HuH-7 (cell line): ENCODE measurements at regions not wholly inside any gene's neighbourhood (a gene's known extent, or its start where the extent isn't known, plus 50 kb on each side); places are given as distances from the start of the nearest gene placed in this dataset.

Experiments
- DNase-seq: peaks from one replicate; pipeline ENCODE4 v3.0.0; 2011; ENCODE audit warnings: low spot score

DNA sequence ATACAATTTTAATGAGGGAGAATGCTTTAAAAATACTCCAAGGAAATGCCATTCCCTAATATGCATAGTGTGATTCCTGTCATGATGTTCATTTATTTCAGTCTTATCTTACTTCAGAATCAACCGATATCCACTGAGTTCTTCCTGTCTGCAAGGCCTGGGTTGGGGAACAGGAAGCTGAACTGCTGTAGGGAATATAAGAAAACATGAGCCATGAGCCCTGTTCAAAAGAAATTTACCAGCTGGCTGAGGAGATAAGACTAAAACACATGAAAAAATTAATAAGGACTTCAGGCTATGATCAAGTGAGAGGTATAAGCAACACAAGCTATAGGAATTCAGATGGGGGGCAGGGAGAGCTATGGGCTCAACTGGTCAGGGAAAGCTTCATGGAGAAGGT, 184.7 kb downstream of the PLPP4 start:
- DNase-seq: no peak

DNA sequence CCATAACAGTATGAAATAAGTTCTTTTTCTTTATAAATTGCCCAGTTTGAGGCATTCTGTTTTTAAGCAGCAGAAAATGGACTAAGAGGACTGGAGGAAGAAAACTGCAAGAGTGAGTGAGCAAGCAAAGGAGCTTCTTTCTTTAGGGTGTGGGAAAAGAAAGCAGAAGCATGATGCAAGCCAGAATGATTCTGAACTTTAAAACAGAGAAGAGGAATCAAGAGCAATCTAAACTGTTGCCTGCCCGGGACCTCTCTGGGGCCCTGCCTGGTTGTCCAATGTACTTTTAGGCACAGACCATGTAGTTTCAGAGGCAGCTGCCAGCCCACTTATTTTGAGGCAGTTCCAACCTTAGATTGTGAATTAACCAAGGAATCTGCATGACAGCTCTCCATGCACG, 186.3 kb downstream of the PLPP4 start:
- DNase-seq: no peak

DNA sequence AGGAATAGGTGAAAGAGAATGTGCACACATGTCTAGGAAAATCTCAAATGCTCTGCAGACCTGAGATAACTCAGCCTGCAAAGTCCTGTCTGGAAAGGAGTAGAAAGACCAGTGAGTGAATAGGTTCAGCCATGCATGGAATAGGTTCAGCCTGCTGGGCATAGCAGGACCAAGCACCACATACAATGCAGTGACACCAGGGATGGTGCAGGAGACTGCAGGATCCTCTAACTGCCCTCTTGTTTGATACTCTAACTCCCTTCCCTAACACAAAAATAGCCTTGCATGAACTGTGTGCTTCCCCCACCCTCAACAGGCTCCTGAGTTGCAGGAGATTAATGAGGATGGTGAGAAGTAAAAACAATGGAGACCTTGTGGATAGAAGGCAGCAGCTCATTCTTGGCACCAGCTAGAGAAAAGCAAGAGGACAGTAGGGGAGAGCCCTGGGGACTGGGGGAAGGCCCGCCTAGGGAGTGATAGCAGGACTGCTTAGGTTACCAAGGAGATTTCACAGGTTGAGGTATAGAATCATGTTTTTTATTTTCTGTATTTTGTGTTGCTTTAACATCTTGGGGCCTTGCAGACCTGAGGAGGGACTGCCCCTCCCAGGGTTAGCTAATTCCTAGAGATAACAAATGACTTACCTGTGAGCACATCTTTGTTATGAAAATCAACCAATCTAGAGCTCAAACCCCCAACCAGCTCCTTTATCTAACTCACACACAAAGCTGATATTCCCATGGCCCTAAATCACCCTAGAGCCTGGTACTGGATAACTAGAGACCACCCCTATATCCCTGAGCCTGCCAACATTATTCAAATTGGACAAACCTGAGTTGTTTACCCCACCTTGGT, 187.8 kb downstream of the PLPP4 start:
- no peak for DNase-seq

DNA sequence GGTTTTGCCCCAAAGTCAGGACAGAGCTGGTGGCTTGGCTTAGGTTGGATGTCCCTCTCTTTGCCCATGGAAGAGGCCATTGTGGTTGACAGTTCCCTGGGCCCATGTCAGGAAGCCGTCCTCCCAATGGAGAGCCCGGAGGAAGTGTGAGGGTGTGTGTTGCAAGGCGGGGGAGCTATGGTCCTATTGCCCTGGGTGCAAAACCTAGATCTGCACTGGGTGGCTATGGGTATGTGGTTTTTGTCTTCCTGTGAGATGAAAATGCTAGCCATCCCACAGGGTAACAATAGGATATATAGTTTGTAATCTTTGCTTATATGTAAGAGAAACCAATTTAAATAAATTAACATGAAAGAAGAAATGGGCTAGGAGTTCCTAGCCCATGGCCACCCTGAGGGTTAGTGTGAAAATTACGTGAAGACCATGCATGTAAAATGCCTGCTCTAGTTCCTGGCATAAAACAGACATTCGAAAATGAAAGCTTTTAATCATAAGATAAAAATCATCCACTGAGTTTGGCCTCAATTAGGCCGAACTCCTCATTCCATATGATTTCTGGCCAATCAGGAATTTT, 189.2 kb downstream of the PLPP4 start:
- no peak for DNase-seq

DNA sequence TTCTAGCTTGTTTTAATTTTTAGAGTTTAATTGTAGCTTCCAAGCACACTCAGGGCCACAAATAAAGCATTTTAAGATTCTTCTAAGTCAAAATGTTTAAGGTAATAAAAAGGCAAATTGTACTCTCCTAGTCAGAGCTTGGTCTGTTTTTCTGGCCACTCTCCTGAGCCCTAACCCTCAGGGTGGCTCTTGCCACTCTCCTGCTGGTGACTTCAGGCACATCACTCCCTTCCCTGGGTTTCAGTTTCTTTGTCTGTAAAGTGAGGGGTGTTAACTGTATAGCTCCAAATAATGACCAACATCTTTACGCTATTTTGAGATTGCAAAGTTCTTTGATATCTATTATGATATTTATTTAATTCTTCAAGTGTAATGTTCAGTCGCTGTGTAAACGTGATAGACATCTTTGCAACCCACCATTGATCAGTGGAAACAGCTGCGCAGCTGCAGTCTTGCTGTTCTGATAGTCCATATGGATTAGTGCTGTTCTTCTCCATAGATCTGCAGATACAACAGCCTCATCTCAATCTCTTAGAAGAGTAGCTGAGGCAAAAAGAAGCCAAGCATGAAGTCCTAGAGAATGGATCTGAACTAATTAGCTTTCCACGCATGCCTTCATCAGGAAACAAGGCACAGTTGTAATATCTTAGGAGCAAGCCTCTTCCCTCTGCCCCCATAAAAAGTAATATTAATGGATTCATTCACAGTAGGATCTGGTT, 189.9 kb downstream of the PLPP4 start:
- no peak for DNase-seq

DNA sequence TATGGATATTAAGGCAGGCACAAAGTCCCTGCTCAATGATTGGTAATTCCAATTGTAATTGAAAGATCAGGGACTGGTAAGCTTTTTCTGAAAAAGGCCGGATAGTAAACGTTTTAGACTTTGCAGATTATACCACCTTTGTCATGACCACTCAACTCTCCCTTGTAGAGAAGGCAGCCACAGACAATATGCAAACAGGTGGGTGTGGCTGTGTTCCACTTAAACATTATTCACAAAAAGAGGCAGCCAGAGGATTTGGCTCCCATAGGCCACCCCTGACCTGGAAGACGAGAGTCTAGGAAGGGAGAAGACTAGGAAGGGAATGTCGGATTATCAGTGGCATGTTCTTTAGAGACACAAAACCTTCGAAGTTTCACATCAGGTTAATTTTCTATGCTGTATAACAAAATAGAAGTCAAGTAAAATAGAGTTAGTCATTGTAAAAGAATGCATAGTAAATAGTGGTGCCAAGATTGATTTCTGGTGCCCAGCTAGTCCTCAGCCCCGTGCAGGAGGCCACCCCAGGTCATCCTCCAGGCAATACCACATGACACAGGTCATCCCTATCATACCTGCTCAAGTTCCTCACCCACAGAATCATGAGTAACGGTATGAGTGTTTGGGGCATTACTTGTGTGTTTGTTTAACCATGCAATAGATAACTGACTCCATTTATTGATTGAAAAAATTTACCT, 193.8 kb downstream of the PLPP4 start:
- no peak for DNase-seq

DNA sequence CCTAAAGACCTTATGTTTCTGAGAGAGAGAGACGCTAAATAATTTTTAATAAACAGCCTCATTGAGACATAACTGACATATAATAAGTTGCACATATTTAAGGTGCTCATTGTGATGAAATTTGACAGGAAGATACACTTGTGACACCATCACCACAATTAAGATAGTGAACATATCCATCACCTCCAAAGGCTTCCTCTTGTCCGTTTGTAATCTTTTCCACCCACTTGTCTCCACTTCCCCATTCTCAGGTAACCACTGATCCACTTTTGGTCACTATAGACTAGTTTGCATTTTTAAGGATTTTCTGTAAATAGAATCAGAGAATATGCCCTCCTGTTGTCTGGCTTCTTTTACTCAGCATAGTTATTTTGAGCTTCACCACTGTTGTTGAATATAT, 195.1 kb upstream of the WDR11 start:
- DNase-seq: no peak

DNA sequence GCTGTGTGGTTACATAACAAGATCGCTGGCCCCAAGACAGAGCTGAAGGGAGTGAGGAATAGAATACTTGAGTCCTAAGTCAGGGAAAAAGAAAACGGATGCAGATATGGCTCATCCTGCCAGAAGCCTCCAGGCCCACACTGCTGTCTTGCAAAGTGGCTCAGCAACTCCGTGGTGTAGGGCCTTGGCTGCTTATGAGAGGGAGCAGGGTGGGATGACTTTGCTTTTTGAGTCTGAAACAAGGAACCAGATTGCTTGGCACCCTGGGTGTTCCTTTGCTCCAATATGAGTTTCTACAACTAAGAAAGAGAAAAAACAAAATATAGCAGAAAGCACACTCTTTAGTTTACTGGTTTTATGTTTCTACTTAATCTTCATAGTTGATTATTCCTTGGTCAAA, 193.8 kb upstream of the WDR11 start:
- no peak for DNase-seq

DNA sequence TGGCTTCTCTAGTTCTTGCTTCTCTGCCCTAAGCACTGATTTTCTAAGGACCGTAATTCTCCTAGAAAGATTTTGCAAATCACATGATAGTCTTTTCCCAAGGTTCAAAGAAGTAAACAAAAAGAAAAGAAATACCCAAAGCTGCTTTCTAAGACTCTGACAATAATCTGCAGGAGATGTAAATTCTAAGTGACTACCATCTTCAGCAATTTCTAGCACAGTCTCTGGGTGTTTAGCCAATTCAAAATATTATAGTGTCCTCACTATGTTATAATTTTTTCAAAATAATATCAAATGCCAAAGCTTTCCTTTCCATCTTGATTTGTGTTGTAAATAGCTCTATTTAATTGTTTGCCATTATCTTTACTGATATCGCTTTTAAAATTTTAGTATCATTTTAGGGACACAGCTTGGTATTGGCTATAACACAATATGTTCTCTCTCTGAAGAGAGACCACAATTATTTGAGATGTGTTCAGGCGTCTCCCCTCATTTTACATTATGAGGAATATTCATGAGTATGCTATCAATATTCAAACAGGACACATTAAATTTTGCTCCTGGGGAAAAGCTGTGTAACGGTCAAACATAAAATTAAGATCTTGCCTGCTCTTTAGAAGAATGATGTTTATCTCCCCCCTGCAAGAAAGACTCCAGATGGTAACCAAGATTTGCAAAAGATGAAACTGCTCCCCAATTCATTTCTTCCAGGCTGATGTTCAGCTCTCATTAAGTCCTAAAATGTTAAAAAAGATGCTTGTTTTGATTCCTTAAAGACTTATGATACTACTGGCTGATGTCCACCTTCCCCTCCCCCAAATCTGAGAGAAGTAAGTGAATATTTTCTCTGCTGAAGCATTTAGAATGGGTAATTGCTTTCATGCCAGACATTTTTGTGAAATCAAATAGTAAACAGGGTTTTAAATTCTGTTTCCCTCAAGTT, 191.9 kb upstream of the WDR11 start:
- DNase-seq: no peak

DNA sequence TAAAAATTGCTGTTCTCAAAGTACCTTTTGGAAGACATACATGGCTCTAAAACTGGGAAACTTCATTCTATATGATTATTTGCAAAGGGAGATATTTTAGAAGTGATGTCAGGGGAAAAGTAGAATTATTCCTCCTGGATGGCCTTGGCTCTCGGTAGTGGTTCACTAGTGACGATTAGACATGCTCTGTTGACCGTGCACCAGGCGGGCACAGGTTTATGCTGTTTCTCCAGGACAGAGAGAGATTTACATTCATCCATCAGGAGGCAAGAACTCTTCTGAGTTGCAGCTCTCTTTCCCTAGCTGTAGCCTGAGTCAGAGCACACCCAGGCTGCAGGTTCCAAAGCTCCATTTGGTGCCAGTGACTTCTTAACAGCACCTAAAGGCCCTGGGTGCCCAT, 184.9 kb upstream of the WDR11 start:
- DNase-seq: no peak

DNA sequence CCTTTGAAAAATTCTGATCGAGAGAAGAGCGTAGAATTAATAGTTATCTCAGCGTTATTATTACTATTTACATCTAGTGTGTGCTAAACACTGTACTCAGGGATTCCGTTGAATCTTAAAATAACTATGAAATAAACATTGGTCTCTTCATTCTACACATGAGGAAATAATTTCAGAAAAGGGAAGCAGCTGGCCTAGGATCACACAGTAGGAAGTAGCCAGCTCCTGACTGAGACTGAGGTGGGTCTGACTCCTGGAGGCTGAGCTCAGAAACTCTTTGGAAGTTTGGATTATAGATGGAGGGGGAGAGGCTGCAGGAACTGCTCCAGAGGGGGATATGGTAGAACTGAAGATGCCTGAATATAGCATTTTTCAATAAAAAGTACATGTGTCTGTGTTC, 183.9 kb upstream of the WDR11 start:
- DNase-seq: no peak

DNA sequence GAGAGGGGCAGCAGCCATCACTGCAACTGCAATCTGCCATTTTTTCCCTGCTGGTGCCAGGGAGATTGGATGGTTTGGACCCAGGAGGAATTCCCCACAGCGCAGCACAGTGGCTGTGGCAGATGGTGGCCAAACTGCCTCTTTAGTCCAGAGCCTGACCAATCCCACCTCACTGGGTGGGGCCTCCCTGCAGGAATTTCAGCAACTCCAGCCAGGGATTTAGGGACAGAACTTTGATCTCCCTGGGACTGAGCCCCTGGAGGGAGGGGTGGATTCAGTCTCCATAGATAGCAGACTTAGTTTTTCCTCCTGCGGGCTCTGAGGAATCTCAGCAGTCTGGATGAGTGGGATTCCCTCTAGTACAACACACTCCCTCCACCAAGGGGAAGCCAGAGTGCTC, 179.7 kb upstream of the WDR11 start:
- no peak for DNase-seq

DNA sequence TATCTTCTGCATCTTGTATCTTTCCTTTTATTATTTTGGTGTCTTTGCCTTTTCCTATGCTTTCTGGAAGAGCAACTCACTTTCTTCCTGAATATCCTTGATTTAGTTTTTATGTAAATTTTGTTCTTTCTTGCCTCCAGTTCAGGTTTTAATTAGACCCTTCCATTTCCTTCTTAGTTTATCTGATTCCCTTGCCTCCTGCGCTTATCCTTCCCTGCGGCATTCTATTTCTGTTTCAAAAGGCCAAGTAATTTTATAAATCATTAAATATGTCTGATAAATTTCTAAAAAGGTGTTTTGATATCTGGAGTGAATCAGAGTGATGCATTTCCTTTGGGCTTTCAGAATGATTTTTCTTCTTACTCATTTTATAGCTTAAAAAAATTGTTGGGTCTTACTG, 167.7 kb upstream of the WDR11 start:
- DNase-seq: no peak

DNA sequence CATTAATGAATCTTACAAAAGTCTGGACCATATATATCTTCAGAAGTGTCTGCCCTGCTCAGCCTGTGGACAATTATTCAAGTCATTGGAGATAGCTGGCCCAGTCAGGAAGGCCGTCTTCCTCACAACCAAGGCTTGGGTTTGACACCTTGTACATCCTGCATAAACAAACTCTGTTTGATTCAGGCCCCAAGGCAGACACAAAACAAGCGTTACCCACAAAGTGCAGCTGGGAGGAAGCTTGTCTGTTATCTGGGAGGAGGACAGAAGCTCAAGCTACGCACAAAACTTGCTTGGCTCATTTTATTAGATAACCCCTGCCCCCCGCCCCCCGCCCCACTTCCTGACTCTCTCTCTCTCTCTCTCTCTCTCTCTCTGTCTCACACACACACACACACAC, 166.9 kb upstream of the WDR11 start:
- no peak for DNase-seq

DNA sequence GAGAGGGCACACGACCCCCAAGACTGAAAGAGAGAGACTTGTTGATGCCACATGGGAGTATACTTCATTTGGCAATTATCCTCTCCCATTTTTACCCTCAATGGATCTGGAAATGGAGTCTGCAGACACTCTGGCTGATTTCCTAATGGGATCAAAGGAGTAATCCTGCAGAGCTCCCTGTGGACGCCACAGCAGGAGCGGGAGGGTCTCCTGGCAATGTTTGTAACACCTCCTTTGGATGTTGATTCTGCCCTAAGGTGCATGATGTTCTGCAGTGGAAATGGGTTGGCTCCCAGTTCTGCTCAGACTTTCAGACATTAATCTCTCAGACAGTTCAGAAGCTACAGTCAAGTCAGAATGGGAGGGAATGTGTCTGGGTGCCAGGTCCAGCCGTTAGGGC, 166.0 kb upstream of the WDR11 start:
- no peak for DNase-seq

DNA sequence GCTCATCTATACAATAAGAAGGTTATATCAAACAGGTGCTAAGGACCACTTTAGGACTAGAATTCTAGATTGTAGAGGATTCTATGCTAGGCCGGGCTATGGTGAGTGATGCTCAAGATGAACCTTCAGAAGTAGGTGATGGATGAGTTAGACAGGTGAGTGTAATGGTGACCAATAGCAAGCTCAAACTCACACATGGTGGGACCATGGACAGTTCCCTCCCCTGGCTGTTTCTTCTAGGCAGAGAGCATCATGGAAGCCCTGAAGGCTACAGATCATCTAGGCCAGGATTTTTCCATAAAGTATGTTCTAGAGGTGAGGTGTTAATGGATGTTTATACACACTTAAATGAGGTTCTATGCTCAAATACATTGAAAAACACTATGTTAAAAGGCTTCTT, 162.2 kb upstream of the WDR11 start:
- DNase-seq: no peak

DNA sequence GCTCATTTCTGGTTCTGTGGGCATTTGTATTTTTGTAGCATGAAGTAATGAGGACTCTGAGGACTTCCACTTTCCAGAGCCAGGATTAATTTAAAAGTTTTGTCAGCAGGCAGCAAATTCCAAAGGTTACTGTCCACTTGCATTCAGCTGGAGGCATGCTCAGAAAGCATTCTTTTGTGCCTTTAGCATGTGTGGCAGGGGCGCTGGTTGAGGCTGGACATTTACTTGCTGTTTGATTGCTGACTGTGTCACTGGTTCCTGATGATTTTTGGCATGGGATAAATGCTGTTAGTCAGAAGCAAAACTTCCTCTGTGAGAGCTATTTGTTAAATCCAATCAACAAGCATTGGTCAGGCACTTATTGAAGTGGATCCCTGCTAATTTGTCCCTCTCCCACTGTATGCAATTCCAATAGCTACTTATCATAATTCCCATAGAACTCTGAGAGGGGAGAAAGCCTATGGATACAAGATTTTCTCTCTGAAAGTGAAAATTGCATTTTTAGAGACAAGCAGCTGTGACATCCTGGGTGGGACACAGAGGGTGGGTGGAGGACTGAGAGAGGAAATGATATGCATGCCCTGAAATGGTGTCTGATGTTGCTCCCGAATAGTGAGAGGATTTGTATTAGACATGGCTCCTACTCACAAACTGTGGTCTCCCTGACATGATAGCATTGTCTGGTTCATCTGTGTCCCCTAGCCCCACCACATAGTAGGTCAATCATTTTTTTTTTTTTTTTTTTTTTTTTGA, 161.2 kb upstream of the WDR11 start:
- DNase-seq: no peak

DNA sequence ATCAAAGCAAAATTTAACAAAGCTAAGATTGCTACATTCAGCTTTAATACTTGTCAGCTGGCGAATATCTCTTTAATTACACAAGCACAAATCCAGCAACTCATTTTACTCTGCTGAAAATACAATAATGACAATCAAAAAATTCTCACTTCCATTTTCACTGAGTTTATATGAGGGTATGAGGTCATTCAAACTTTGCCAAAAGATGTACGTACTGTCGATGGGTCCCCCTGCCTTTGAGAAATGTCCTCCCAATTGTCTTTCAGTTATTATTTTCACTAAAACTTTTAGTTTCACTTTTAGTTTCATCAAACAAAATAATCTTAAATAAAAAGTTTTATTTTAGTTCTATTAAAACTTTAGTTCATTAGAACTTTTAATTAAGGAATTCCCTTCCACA, 159.5 kb upstream of the WDR11 start:
- no peak for DNase-seq

DNA sequence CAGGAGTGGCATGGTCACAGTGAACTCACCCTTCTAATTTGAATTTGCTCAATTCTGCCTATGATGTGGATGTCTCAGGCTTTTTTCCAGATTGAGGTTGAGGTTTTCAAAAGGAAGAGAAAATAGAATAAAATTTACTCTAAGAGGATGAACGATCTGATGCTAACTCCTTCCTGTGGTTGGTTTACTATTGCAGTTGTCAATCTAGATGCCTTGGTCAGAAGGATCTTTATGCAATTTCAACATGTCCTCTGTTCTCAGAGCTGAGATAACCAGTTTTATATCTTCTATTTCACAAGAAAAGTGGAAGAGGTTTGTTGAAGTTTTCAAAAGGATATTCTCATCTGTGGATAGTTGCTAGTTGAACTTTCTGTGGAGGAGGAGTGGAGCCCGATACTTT, 150.7 kb upstream of the WDR11 start:
- DNase-seq: no peak

DNA sequence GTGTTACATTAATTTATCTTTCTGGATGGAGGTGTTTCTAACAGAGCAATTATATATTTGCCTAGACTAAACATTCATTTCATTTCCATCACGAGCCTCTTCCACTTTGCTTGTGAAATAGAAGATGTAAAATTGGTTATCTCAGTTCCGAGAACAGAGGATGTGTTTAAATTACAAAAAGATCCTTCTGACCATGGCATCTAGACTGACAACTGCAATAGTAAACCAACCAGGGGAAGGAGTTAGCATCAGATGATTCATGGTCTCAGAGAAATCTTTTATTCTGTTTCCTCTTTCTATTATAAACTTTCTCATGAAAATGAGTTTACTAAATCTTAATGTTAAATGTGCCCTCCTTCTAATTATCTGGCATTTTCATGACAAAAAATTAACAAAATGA, 149.8 kb upstream of the WDR11 start:
- no peak for DNase-seq

DNA sequence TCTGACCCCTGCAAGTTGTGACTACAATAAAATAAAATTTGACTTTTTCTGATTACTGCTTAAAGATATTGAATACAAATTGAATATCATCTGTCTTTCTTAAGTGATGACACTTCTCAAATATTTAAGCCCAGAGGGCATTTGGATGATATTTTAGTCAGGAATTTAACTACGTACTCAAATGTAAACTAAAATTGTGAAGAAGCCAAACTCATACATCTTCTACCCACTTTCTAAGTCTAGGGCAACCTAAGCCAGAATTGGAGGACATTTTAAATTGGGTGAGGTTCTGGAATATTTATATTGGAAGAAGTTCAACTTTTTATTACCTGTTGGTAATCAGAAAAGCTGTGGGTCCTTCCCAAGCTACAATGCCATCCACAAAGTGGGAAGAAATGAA, 149.1 kb upstream of the WDR11 start:
- DNase-seq: no peak
